CD4-positive, alpha-beta memory T cell (primary cell): ENCODE measurements at regions not wholly inside any gene's neighbourhood (a gene's known extent, or its start where the extent isn't known, plus 50 kb on each side); places are given as distances from the start of the nearest gene placed in this dataset.

Experiments used
- CTCF ChIA-PET: fragments of 350-600 bp; sonication (Branson Sonifier 250); formaldehyde crosslinking; loops from one replicate; lab custom pipeline; 2021; ENCODE audit warnings: inconsistent platforms; ENCODE audit not compliant: partially characterized antibody; lab: Charles Lee
- POLR2A ChIA-PET: fragments of 350-600 bp; sonication (Branson Sonifier 250); formaldehyde crosslinking; loops from one replicate; lab custom pipeline; 2021; ENCODE audit not compliant: partially characterized antibody; lab: Charles Lee
- DNase-seq, 5 donors: peaks; one replicate each; pipeline versions ENCODE4 v3.0.0 to v3.0.0-alpha.2; 2020 to 2022; ENCODE audit warnings: mixed read lengths in 1 of 5
- H3K27ac ChIP-seq: one replicate; pipeline ENCODE4 v1.7.0; 2013; ENCODE audit warnings: low read depth, low read length
- H3K27me3 ChIP-seq: 2 replicates; pipeline ENCODE4 v1.7.0; 2013; ENCODE audit warnings: mild to moderate bottlenecking, low read length, moderate library complexity; ENCODE audit not compliant: insufficient read depth
- H3K36me3 ChIP-seq: 2 replicates; pipeline ENCODE4 v1.7.0; 2013; ENCODE audit warnings: mild to moderate bottlenecking, low read length, moderate library complexity; ENCODE audit not compliant: insufficient read depth
- H3K4me1 ChIP-seq: 2 replicates; pipeline ENCODE4 v1.7.0; 2013; ENCODE audit warnings: mild to moderate bottlenecking, low read length, moderate library complexity; ENCODE audit not compliant: insufficient read depth
- H3K4me3 ChIP-seq, 2 donors: one replicate each; pipeline ENCODE4 v1.7.0; 2013; ENCODE audit warnings: low read length in 2 of 2, mild to moderate bottlenecking in 1 of 2
- H3K9me3 ChIP-seq, 2 donors: one replicate each; pipeline ENCODE4 v1.7.0; 2013; ENCODE audit warnings: low read length in 2 of 2, control low read depth in 1 of 2; ENCODE audit not compliant: control insufficient read depth in 1 of 2
- H3K27ac Mint-ChIP-seq, 7 donors: one replicate each; pipeline ENCODE4 v1.8.0; 2020 to 2021; ENCODE audit warnings: mixed read lengths in 7 of 7, mild to moderate bottlenecking in 6 of 7, inconsistent platforms in 3 of 7, moderate library complexity in 3 of 7
- H3K27me3 Mint-ChIP-seq, 2 donors: one replicate each; pipeline ENCODE4 v1.8.0; 2020 to 2021; ENCODE audit warnings: mixed read lengths in 2 of 2
- H3K36me3 Mint-ChIP-seq, 2 donors: one replicate each; pipeline ENCODE4 v1.8.0; 2020 to 2021; ENCODE audit warnings: mixed read lengths in 2 of 2, inconsistent platforms in 1 of 2, mild to moderate bottlenecking in 1 of 2
- H3K4me1 Mint-ChIP-seq, 4 donors: one replicate each; pipeline ENCODE4 v1.8.0; 2020 to 2021; ENCODE audit warnings: mixed read lengths in 4 of 4, mild to moderate bottlenecking in 1 of 4
- H3K4me3 Mint-ChIP-seq, 8 donors: one replicate each; pipeline ENCODE4 v1.8.0; 2020 to 2021; ENCODE audit warnings: mixed read lengths in 8 of 8, mild to moderate bottlenecking in 7 of 8, moderate library complexity in 6 of 8, inconsistent platforms in 3 of 8
- H3K9me3 Mint-ChIP-seq, 8 donors: one replicate each; pipeline ENCODE4 v1.8.0; 2020 to 2021; ENCODE audit warnings: mixed read lengths in 8 of 8, mild to moderate bottlenecking in 5 of 8, inconsistent platforms in 3 of 8, moderate library complexity in 1 of 8
- intact Hi-C: fragments of 100-400 bp; cut with micrococcal nuclease; formaldehyde crosslinking; loops from one replicate; pipeline ENCODE4 v1.15.1; 2023

- H3K4me1 ChIP-seq: no peaks in the 10 kb centered on the region
- H3K27ac ChIP-seq: no peak overlapping the region
- Mint-ChIP-seq H3K27ac (no peak overlapping the region), H3K9me3 (peaks cover 0 to 1% (median 0%) of the 10 kb centered on the region in 8 donors), H3K4me3 (no peak overlapping the region), H3K4me1 (no peaks in the 10 kb centered on the region), H3K27me3 (peaks cover 0 to 1% of the 10 kb centered on the region in 2 donors), H3K36me3 (no peaks in the 10 kb centered on the region)
- no peak for DNase-seq
- no peak overlapping the region for H3K4me3 ChIP-seq
- intact Hi-C loops: no loop called here
- H3K27me3 ChIP-seq: no peaks in the 10 kb centered on the region
- no peaks in the 10 kb centered on the region for H3K9me3 ChIP-seq
- ChIA-PET POLR2A (no interaction called here), CTCF (no interaction called here)
- H3K36me3 ChIP-seq: no peaks in the 10 kb centered on the region
Observed at GRCh38 chr6:168826078-168826390, 385.1 kb downstream of the SMOC2 start.

GRCh38 chr6:168825226-168826077, 384.5 kb downstream of the SMOC2 start:
- H3K36me3 ChIP-seq: no peaks in the 10 kb centered on the region
- no peaks in the 10 kb centered on the region for H3K27me3 ChIP-seq
- no peaks in the 10 kb centered on the region for H3K9me3 ChIP-seq
- peaks cover 0 to 1% of the 10 kb centered on the region in 2 donors for H3K27me3 Mint-ChIP-seq
- CTCF ChIA-PET: no interaction called here
- no peaks in the 10 kb centered on the region for H3K4me1 ChIP-seq
- H3K36me3 Mint-ChIP-seq: no peaks in the 10 kb centered on the region
- no peak for DNase-seq
- H3K4me3 Mint-ChIP-seq: no peak overlapping the region
- no peak overlapping the region for H3K27ac Mint-ChIP-seq
- POLR2A ChIA-PET: no interaction called here
- no peaks in the 10 kb centered on the region for H3K4me1 Mint-ChIP-seq
- H3K9me3 Mint-ChIP-seq: peaks cover 0 to 2% (median 0%) of the 10 kb centered on the region in 8 donors
- intact Hi-C loops: no loop called here
- H3K4me3 ChIP-seq: no peak overlapping the region
- H3K27ac ChIP-seq: no peak overlapping the region

- Mint-ChIP-seq H3K4me3 (no peak overlapping the region), H3K27me3 (peaks cover 0 to 1% of the 10 kb centered on the region in 2 donors), H3K27ac (no peak overlapping the region), H3K36me3 (no peaks in the 10 kb centered on the region), H3K9me3 (peaks cover 0 to 2% (median 0%) of the 10 kb centered on the region in 8 donors), H3K4me1 (no peaks in the 10 kb centered on the region)
- Histone ChIP-seq H3K27ac (no peak overlapping the region), H3K36me3 (no peaks in the 10 kb centered on the region), H3K4me1 (no peaks in the 10 kb centered on the region), H3K4me3 (no peak overlapping the region), H3K9me3 (no peaks in the 10 kb centered on the region), H3K27me3 (no peaks in the 10 kb centered on the region)
- CTCF ChIA-PET: no interaction called here
- POLR2A ChIA-PET: no interaction called here
- intact Hi-C loops: no loop called here
- DNase-seq: no peak
Observed at GRCh38 chr6:168823397-168824212, 382.6 kb downstream of the SMOC2 start.

- no peak overlapping the region for H3K27ac Mint-ChIP-seq
- H3K4me1 Mint-ChIP-seq: no peaks in the 10 kb centered on the region
- Histone ChIP-seq H3K4me1 (no peaks in the 10 kb centered on the region), H3K36me3 (no peaks in the 10 kb centered on the region), H3K27ac (no peak overlapping the region), H3K9me3 (no peaks in the 10 kb centered on the region), H3K27me3 (no peaks in the 10 kb centered on the region), H3K4me3 (no peak overlapping the region)
- peaks cover 0 to 5% (median 0%) of the 10 kb centered on the region in 8 donors for H3K9me3 Mint-ChIP-seq
- intact Hi-C loops: no loop called here
- H3K27me3 Mint-ChIP-seq: peaks cover 0 to 4% of the 10 kb centered on the region in 2 donors
- ChIA-PET CTCF (interaction anchor here (0.9 kb wide), 1 partner anchor 805 kb away, joined by 4 read pairs; no protein-coding TSS in a partner anchor), POLR2A (no interaction called here)
- no peaks in the 10 kb centered on the region for H3K36me3 Mint-ChIP-seq
- DNase-seq: no peak
- no peak overlapping the region for H3K4me3 Mint-ChIP-seq
Observed at GRCh38 chr6:168822376-168822775, 381.4 kb downstream of the SMOC2 start.

- POLR2A ChIA-PET: no interaction called here
- no peaks in the 10 kb centered on the region for H3K36me3 ChIP-seq
- no peaks in the 10 kb centered on the region for H3K36me3 Mint-ChIP-seq
- H3K4me3 Mint-ChIP-seq: no peak overlapping the region
- peaks cover 0 to 3% of the 10 kb centered on the region in 2 donors for H3K9me3 ChIP-seq
- peaks cover 2 to 4% of the 10 kb centered on the region in 2 donors for H3K27me3 Mint-ChIP-seq
- H3K4me1 ChIP-seq: no peaks in the 10 kb centered on the region
- no peak overlapping the region for H3K27ac Mint-ChIP-seq
- no peak for DNase-seq
- no peak overlapping the region for H3K4me3 ChIP-seq
- intact Hi-C loops: no loop called here
- no peak overlapping the region for H3K27ac ChIP-seq
- H3K27me3 ChIP-seq: no peaks in the 10 kb centered on the region
- H3K4me1 Mint-ChIP-seq: no peaks in the 10 kb centered on the region
- CTCF ChIA-PET: no interaction called here
- peaks cover 0 to 14% (median 7%) of the 10 kb centered on the region in 8 donors for H3K9me3 Mint-ChIP-seq
Observed at GRCh38 chr6:168819546-168819945, 378.6 kb downstream of the SMOC2 start.

- Mint-ChIP-seq H3K36me3 (no peaks in the 10 kb centered on the region), H3K4me1 (no peaks in the 10 kb centered on the region), H3K27ac (peak overlapping the region in 1 of 7 donors; percentile 27), H3K4me3 (no peak overlapping the region), H3K9me3 (peaks cover 0 to 14% (median 7%) of the 10 kb centered on the region in 8 donors), H3K27me3 (peaks cover 6 to 8% of the 10 kb centered on the region in 2 donors)
- Histone ChIP-seq H3K27me3 (no peaks in the 10 kb centered on the region), H3K9me3 (peaks cover 0 to 3% of the 10 kb centered on the region in 2 donors), H3K4me3 (no peak overlapping the region), H3K36me3 (no peaks in the 10 kb centered on the region), H3K27ac (no peak overlapping the region), H3K4me1 (no peaks in the 10 kb centered on the region)
- ChIA-PET CTCF (no interaction called here), POLR2A (no interaction called here)
- intact Hi-C loops: no loop called here
- no peak for DNase-seq
Observed at GRCh38 chr6:168817558-168818159, 376.7 kb downstream of the SMOC2 start.

- no peak overlapping the region for H3K4me3 ChIP-seq
- no peak overlapping the region for H3K27ac ChIP-seq
- no peak overlapping the region for H3K27ac Mint-ChIP-seq
- H3K4me3 Mint-ChIP-seq: no peak overlapping the region
- intact Hi-C loops: no loop called here
- DNase-seq: no peak
- no peaks in the 10 kb centered on the region for H3K4me1 Mint-ChIP-seq
- peaks cover 0 to 14% (median 7%) of the 10 kb centered on the region in 8 donors for H3K9me3 Mint-ChIP-seq
- no peaks in the 10 kb centered on the region for H3K27me3 ChIP-seq
- no peaks in the 10 kb centered on the region for H3K4me1 ChIP-seq
- no peaks in the 10 kb centered on the region for H3K36me3 Mint-ChIP-seq
- H3K9me3 ChIP-seq: peaks cover 0 to 3% of the 10 kb centered on the region in 2 donors
- CTCF ChIA-PET: no interaction called here
- POLR2A ChIA-PET: no interaction called here
- H3K36me3 ChIP-seq: no peaks in the 10 kb centered on the region
- peaks cover 6 to 7% of the 10 kb centered on the region in 2 donors for H3K27me3 Mint-ChIP-seq
Observed at GRCh38 chr6:168815229-168815628, 374.2 kb downstream of the SMOC2 start.
